Liver (tissue), 8 donors: ENCODE measurements at regions not wholly inside any gene's neighbourhood (a gene's known extent, or its start where the extent isn't known, plus 50 kb on each side); places are given as distances from the start of the nearest gene placed in this dataset.

Experiments
- DNase-seq: peaks from one replicate; pipeline ENCODE4 v3.0.0-alpha.2; 2017; ENCODE audit warnings: low spot score
- H3K27ac ChIP-seq, 2 donors: one replicate each; pipeline ENCODE4 v1.7.0; 2013; ENCODE audit warnings: inconsistent platforms in 2 of 2, low read length in 2 of 2, control low read depth in 1 of 2, low read depth in 1 of 2, mild to moderate bottlenecking in 1 of 2
- H3K27me3 ChIP-seq, 4 donors: one replicate each; pipeline versions ENCODE4 v1.6.1 to v1.7.0; 2013; ENCODE audit warnings: low read length in 3 of 4, inconsistent platforms in 1 of 4, mild to moderate bottlenecking in 1 of 4, moderate library complexity in 1 of 4; ENCODE audit not compliant: control insufficient read depth in 4 of 4, insufficient read depth in 4 of 4
- H3K36me3 ChIP-seq, 4 donors: one replicate each; pipeline versions ENCODE4 v1.6.1 to v1.7.0; 2013; ENCODE audit warnings: low read length in 3 of 4, mild to moderate bottlenecking in 3 of 4, low read depth in 1 of 4, moderate library complexity in 1 of 4; ENCODE audit not compliant: control insufficient read depth in 4 of 4, insufficient read depth in 3 of 4
- H3K4me1 ChIP-seq, 4 donors: one replicate each; pipeline versions ENCODE4 v1.6.1 to v1.7.0; 2013; ENCODE audit warnings: low read length in 3 of 4, mild to moderate bottlenecking in 3 of 4, moderate library complexity in 1 of 4; ENCODE audit not compliant: control insufficient read depth in 4 of 4, insufficient read depth in 4 of 4
- H3K4me3 ChIP-seq, 3 donors: one replicate each; pipeline versions ENCODE4 v1.6.1 to v1.7.0; 2013; ENCODE audit warnings: low read length in 3 of 3, control low read depth in 1 of 3, low read depth in 1 of 3, mild to moderate bottlenecking in 1 of 3
- H3K9ac ChIP-seq, 2 donors: one replicate each; pipeline ENCODE4 v1.7.0; 2013; ENCODE audit warnings: low read length in 2 of 2, mild to moderate bottlenecking in 2 of 2, moderate library complexity in 2 of 2, control low read depth in 1 of 2, low read depth in 1 of 2
- H3K9me3 ChIP-seq, 4 donors: one replicate each; pipeline versions ENCODE4 v1.6.1 to v1.7.0; 2013; ENCODE audit warnings: low read length in 3 of 4; ENCODE audit not compliant: control insufficient read depth in 4 of 4
- EGR1 ChIP-seq, 2 donors: IDR thresholded peaks; 2 replicates each; pipeline ENCODE4 v1.6.1; 2016 to 2018; ENCODE audit warnings: antibody characterized with exemption in 2 of 2, low read depth in 2 of 2
- FOXA1 ChIP-seq: IDR thresholded peaks from 2 replicates; pipeline ENCODE4 v1.6.1; 2016; ENCODE audit warnings: antibody characterized with exemption
- FOXA2 ChIP-seq: IDR thresholded peaks from 2 replicates; pipeline ENCODE4 v1.6.1; 2016; ENCODE audit warnings: antibody characterized with exemption
- GABPA ChIP-seq, 2 donors: IDR thresholded peaks in 1 of 2; conservative IDR thresholded peaks in 1 of 2; 2 replicates each; pipeline ENCODE4 v1.6.1; 2016; ENCODE audit warnings: antibody characterized with exemption in 2 of 2, mild to moderate bottlenecking in 1 of 2, moderate library complexity in 1 of 2
- HNF4A ChIP-seq, 2 donors: conservative IDR thresholded peaks; 2 replicates each; pipeline ENCODE4 v1.6.1; 2016; ENCODE audit warnings: antibody characterized with exemption in 2 of 2, mild to moderate bottlenecking in 2 of 2
- HNF4G ChIP-seq: IDR thresholded peaks from 2 replicates; pipeline ENCODE4 v1.6.1; 2016; ENCODE audit warnings: antibody characterized with exemption
- JUND ChIP-seq, 2 donors: IDR thresholded peaks; 2 replicates each; pipeline ENCODE4 v1.6.1; 2016; ENCODE audit warnings: antibody characterized with exemption in 2 of 2
- MAX ChIP-seq: IDR thresholded peaks from 2 replicates; pipeline ENCODE4 v1.6.1; 2016; ENCODE audit warnings: antibody characterized with exemption
- NR2F2 ChIP-seq: IDR thresholded peaks from 2 replicates; pipeline ENCODE4 v1.6.1; 2016; ENCODE audit warnings: antibody characterized with exemption
- RAD21 ChIP-seq, 2 donors: IDR thresholded peaks; 2 replicates each; pipeline ENCODE4 v1.6.1; 2016; ENCODE audit warnings: antibody characterized with exemption in 2 of 2, mild to moderate bottlenecking in 2 of 2
- REST ChIP-seq: IDR thresholded peaks from 2 replicates; pipeline ENCODE4 v1.6.1; 2016; ENCODE audit warnings: antibody characterized with exemption, mild to moderate bottlenecking
- RXRA ChIP-seq, 2 donors: IDR thresholded peaks; 2 replicates each; pipeline ENCODE4 v1.6.1; 2017 to 2018; ENCODE audit warnings: antibody characterized with exemption in 2 of 2, mild to moderate bottlenecking in 1 of 2
- SP1 ChIP-seq: IDR thresholded peaks from 2 replicates; pipeline ENCODE4 v1.6.1; 2018; ENCODE audit warnings: antibody characterized with exemption, mild to moderate bottlenecking
- TAF1 ChIP-seq: conservative IDR thresholded peaks from 2 replicates; pipeline ENCODE4 v1.6.1; 2016; ENCODE audit warnings: antibody characterized with exemption, mild to moderate bottlenecking
- YY1 ChIP-seq: IDR thresholded peaks from 2 replicates; pipeline ENCODE4 v1.6.1; 2016; ENCODE audit warnings: antibody characterized with exemption, mild to moderate bottlenecking
- ZBTB33 ChIP-seq: IDR thresholded peaks from 2 replicates; pipeline ENCODE4 v1.6.1; 2016; ENCODE audit warnings: antibody characterized with exemption
- WGBS: extraction: QIAGEN DNeasy Blood & Tissue Kit; methylation state at CpG from one replicate; pipeline ENCODE4 v1.1.7; 2013; 5-methylcytosine and 5-hydroxymethylcytosine counted together
- TF ChIP-seq, protein P1 (sequence below): fragments of 150-350 bp; IDR thresholded peaks from 2 replicates; pipeline ENCODE4 v1.5.1; 2017; ENCODE audit warnings: improper control_type of control experiment, low read depth, low read length; ENCODE audit not compliant: missing input control
- TF ChIP-seq, protein P2 (sequence below): IDR thresholded peaks from 2 replicates; pipeline ENCODE4 v1.6.1; 2016; ENCODE audit warnings: antibody characterized with exemption
- donor health status: healthy.
- donor health status: healthy.
- donor health status: healthy.
- donor health status: healthy.
- donor health status: healthy.

DNA sequence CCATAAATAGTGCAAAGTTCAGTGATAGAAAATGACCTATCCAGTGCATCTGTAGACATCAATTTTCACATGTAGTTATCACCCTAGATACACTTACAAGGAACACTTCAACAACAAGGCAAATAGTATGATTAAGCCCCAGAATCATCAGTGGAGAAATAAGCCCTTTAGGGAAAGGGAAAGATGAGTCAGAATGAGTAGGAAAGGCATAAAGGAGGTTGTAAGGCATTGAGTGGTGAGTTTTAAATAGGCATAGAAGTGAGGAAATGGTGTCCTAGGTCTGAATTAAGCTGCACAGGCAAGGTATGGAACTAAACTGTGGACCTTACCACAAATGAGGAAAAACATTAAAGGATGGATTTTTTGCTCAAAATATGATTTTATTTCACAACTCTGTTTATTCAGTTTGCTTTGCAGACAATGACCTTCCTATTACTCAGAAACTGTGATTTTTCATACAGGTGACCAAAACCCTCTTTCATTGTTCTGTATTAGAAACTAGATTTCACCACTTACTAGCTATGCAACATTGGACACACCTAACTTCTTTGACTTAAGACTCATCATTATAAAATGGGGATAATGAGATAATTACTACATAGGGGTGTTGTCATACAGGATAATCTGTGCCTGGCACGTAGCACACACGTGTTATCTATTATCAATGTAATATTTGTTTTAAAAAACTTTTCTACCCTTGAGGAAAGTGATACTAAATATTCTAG, 57.0 kb upstream of the MAP9 start:
- Histone ChIP-seq H3K4me1 (no peaks in the 10 kb centered on the region), H3K4me3 (no peak overlapping the region), H3K36me3 (no peaks in the 10 kb centered on the region), H3K9me3 (no peaks in the 10 kb centered on the region), H3K27ac (no peak overlapping the region), H3K9ac (no peak overlapping the region), H3K27me3 (no peaks in the 10 kb centered on the region)
- DNase-seq, result no peak
- no peak for TF ChIP-seq NR2F2
- TF ChIP-seq FOXA1, result no peak
- 55% methylated on average over 2 of the region's 2 CpGs for WGBS

- Histone ChIP-seq H3K36me3 (no peaks in the 10 kb centered on the region), H3K4me1 (no peaks in the 10 kb centered on the region), H3K9me3 (peaks cover 2 to 9% (median 5%) of the 10 kb centered on the region in 4 donors), H3K9ac (no peak overlapping the region), H3K4me3 (no peak overlapping the region), H3K27me3 (no peaks in the 10 kb centered on the region), H3K27ac (no peak overlapping the region)
- no peak for DNase-seq
- TF ChIP-seq, protein P1, sequence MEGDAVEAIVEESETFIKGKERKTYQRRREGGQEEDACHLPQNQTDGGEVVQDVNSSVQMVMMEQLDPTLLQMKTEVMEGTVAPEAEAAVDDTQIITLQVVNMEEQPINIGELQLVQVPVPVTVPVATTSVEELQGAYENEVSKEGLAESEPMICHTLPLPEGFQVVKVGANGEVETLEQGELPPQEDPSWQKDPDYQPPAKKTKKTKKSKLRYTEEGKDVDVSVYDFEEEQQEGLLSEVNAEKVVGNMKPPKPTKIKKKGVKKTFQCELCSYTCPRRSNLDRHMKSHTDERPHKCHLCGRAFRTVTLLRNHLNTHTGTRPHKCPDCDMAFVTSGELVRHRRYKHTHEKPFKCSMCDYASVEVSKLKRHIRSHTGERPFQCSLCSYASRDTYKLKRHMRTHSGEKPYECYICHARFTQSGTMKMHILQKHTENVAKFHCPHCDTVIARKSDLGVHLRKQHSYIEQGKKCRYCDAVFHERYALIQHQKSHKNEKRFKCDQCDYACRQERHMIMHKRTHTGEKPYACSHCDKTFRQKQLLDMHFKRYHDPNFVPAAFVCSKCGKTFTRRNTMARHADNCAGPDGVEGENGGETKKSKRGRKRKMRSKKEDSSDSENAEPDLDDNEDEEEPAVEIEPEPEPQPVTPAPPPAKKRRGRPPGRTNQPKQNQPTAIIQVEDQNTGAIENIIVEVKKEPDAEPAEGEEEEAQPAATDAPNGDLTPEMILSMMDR, result no peak
- TF ChIP-seq FOXA1 (no peak), EGR1 (IDR thresholded peaks at IDR 0.05; ENCODE audit: low read depth in 2 of 2) (no peak), SP1 (no peak), FOXA2 (no peak), TAF1 (no peak), RXRA (IDR thresholded peaks at IDR 0.05) (no peak), HNF4A (conservative IDR thresholded peaks at IDR 0.05) (no peak), REST (no peak), ZBTB33 (no peak), RAD21 (IDR thresholded peaks at IDR 0.05) (no peak), HNF4G (no peak), MAX (no peak), NR2F2 (no peak), YY1 (no peak), GABPA (IDR thresholded peaks at IDR 0.05 in 1 of 2, conservative IDR thresholded peaks at IDR 0.05 in 1 of 2) (no peak), JUND (IDR thresholded peaks at IDR 0.05) (no peak)
- TF ChIP-seq, protein P2, sequence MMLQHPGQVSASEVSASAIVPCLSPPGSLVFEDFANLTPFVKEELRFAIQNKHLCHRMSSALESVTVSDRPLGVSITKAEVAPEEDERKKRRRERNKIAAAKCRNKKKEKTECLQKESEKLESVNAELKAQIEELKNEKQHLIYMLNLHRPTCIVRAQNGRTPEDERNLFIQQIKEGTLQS, result no peak
- WGBS, result 64% methylated on average over 2 of the region's 2 CpGs
Observed at GRCh38 chr4:155430895-155431795, 54.4 kb upstream of the MAP9 start.
